GM06990 (cell line): ENCODE measurements at regions not wholly inside any gene's neighbourhood (a gene's known extent, or its start where the extent isn't known, plus 50 kb on each side); places are given as distances from the start of the nearest gene placed in this dataset.

Source experiments
- DNase-seq: peaks from one replicate; pipeline ENCODE4 v3.0.0-alpha.2; 2011; ENCODE audit not compliant: insufficient read length; ENCODE audit errors: extremely low read depth
- H3K27me3 ChIP-seq: replicated peaks from 2 replicates; pipeline ENCODE4 v1.6.0; 2011; ENCODE audit warnings: low read length; ENCODE audit not compliant: control insufficient read depth, insufficient read depth
- H3K36me3 ChIP-seq: 2 replicates; pipeline ENCODE4 v1.5.1; 2011; ENCODE audit warnings: low read length; ENCODE audit not compliant: control insufficient read depth, insufficient read depth
- H3K4me3 ChIP-seq: replicated peaks from 2 replicates; pipeline ENCODE4 v1.5.1; 2011; ENCODE audit warnings: low read depth, mild to moderate bottlenecking, control low read depth, low read length
- TF ChIP-seq, protein P1 (sequence below): IDR thresholded peaks from 2 replicates; pipeline ENCODE4 v1.5.1; 2011; ENCODE audit warnings: low read length, control low read depth, mild to moderate bottlenecking, inconsistent platforms; ENCODE audit not compliant: insufficient read depth, poor library complexity, severe bottlenecking

DNA sequence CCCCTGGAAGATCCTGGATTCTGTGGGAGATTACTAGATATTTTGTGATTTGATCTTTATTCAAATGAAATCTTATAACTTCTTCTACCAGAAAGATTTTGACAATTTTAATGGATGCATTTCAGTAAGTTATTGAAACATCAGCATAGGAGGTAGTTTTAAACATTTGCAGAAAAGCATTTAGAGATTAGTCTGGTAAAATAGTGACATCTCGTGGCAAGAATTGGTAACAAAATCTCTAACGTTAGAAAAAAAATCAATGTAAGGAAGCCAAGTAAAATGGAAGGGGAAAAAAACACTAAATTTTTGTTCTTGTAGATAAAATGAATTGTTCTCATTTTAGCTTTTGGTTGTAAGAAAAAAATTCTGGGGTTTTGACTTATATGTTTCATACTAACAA lies 73.3 kb downstream of the TASL start:
- peak; percentile 12 for DNase-seq
- Histone ChIP-seq H3K36me3 (no peaks in the 10 kb centered on the region), H3K27me3 (no peaks in the 10 kb centered on the region; the same call in 1 of the 2 replicates), H3K4me3 (no peak overlapping the region)
- TF ChIP-seq, protein P1, sequence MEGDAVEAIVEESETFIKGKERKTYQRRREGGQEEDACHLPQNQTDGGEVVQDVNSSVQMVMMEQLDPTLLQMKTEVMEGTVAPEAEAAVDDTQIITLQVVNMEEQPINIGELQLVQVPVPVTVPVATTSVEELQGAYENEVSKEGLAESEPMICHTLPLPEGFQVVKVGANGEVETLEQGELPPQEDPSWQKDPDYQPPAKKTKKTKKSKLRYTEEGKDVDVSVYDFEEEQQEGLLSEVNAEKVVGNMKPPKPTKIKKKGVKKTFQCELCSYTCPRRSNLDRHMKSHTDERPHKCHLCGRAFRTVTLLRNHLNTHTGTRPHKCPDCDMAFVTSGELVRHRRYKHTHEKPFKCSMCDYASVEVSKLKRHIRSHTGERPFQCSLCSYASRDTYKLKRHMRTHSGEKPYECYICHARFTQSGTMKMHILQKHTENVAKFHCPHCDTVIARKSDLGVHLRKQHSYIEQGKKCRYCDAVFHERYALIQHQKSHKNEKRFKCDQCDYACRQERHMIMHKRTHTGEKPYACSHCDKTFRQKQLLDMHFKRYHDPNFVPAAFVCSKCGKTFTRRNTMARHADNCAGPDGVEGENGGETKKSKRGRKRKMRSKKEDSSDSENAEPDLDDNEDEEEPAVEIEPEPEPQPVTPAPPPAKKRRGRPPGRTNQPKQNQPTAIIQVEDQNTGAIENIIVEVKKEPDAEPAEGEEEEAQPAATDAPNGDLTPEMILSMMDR = no peak

DNA sequence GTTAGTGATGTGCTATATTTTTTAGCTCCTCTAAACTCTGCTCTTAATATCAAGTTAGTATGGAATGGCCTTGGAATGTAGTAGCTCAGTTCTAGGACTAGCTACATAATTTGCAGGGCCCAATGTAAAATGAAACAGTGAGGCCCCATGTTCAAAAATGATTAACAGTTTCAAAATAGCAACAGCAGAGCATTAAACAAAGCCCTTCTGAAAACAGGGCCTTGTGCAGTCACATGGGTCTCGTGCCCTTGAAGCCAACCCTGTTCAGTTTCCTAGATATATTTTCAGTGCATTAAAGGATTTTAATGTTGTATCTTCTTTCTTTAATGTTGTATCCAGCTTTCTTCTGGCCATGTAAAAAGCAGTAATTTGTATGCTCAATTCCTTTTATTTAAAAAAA lies 82.1 kb downstream of the TASL start:
- no peaks in the 10 kb centered on the region; the same call in none of the 2 replicates for H3K27me3 ChIP-seq
- DNase-seq = no peak
- no peak overlapping the region for H3K4me3 ChIP-seq
- TF ChIP-seq, protein P1 = no peak
- no peaks in the 10 kb centered on the region for H3K36me3 ChIP-seq

DNA sequence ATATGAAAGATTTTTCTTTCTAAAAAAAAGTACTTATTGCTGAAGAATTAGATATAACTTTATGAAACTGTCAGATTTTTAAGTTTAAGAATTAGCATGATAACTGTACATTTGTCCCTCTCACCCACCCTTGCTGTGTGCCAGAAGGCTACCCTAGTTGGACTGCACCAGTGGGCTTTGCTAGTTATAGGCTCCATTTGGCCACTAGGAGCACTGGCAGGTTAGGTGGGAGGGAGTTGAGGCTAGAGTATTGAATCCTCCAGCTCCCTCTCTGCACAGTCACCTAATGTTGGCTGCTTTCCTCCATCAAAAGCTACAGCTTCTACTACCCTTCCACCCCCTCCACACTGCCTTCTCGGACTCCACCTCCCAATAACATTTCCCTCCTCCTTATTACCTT lies 84.2 kb downstream of the TASL start:
- Histone ChIP-seq H3K4me3 (no peak overlapping the region), H3K27me3 (no peaks in the 10 kb centered on the region; the same call in 1 of the 2 replicates), H3K36me3 (no peaks in the 10 kb centered on the region)
- no peak for DNase-seq
- TF ChIP-seq, protein P1 = no peak

DNA sequence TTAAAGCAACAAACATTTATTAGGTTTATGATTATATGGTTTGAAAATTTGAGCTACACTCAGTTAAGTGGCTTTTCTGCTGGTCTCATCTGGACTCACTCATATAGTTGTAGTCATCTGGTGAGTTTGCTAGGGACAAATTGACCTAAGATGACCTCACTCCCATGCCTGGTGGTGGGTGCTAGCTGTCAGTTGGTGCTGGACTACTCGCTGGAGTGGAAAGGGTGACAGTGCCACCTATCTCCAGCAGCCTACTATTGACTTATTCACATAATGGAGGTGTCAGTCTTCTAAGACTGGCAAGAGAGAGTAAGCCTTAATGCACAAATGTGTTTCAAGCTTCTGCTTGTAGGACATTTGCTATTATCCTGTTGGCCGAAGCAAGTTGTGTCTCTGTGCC lies 88.2 kb downstream of the TASL start:
- no peak for DNase-seq
- no peaks in the 10 kb centered on the region for H3K36me3 ChIP-seq
- H3K4me3 ChIP-seq = no peak overlapping the region
- H3K27me3 ChIP-seq = no peaks in the 10 kb centered on the region; the same call in 1 of the 2 replicates
- TF ChIP-seq, protein P1 = peak; percentile 31

DNA sequence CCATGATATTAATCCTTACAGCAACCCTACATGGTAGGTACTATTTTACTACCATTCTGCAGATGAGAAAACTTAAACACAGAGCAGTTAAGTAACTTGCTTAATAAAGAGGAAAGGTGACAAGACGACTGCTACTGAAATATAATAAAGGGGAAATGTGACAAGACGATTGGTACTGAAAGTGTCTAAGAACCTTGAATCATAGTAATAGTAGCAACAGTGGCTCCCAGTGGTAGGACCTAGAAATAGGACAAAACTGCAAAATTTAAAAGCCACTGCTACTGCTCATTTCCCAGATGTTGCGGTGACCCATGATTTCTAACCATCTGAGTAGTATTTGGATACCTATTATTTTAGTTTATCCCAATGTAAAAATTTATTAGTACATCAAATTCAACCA lies 89.5 kb downstream of the TASL start:
- no peak for DNase-seq
- no peaks in the 10 kb centered on the region; the same call in 1 of the 2 replicates for H3K27me3 ChIP-seq

More for the DNA sequence above, 89.5 kb downstream of the TASL start:
- TF ChIP-seq, protein P1 = peak; percentile 54
- H3K4me3 ChIP-seq = no peak overlapping the region
- no peaks in the 10 kb centered on the region for H3K36me3 ChIP-seq
